K562 (cell line): ENCODE measurements at regions not wholly inside any gene's neighbourhood (a gene's known extent, or its start where the extent isn't known, plus 50 kb on each side); places are given as distances from the start of the nearest gene placed in this dataset.

Source experiments
- ATAC-seq: fragments of 200-7000 bp; cut with Tn5 transposase; 3 replicates; pipeline ENCODE4 v1.9.1; 2020; ENCODE audit warnings: moderate library complexity
- BruUV-seq: library from RNA; stranded (reverse); fragments of 400-500 nt; replicated peaks from 2 replicates; lab custom pipeline; 2021; lab: Mats Ljungman, UMichigan
- CTCF ChIA-PET: fragments of 300-600 bp; formaldehyde crosslinking; extraction: SDS; loops from one replicate; lab custom pipeline; 2021; ENCODE audit warnings: low intra/inter-chr PET ratio; lab: Yijun Ruan, JAX
- POLR2A ChIA-PET: fragments of 300-600, 350-650 bp; sonication (Branson Sonifier 250); formaldehyde crosslinking; extraction: SDS; loops from one replicate; lab custom pipeline; 2021; ENCODE audit warnings: antibody characterized with exemption, inconsistent platforms; lab: Yijun Ruan, JAX
- DNase-seq, 4 experiments: peaks; one replicate each; pipeline versions ENCODE4 v3.0.0 to v3.0.0-alpha.2; 2011 to 2018; ENCODE audit warnings: low spot score in 3 of 4, mixed read lengths in 3 of 4; ENCODE audit errors: extremely low read depth in 1 of 4
- FAIRE-seq: peaks from 2 replicates; lab custom pipeline; 2011; peaks lifted over from hg19 to GRCh38; lab: Jason Lieb, UNC
- H2AFZ ChIP-seq: 2 replicates; pipeline ENCODE4 v1.6.0; 2011; ENCODE audit warnings: low read depth, low read length, control low read depth, inconsistent platforms
- H3K27ac ChIP-seq: fragments of 200-600 bp; 3 replicates; pipeline ENCODE4 v1.8.0; 2011; ENCODE audit warnings: low read depth, mild to moderate bottlenecking, control low read depth, inconsistent platforms, low read length, moderate library complexity, mixed read lengths; ENCODE audit errors: extremely low read depth
- H3K27me3 ChIP-seq, 2 experiments: fragments of 300-600 bp in 1 of 2; 2 replicates in 1 of 2; 3 replicates in 1 of 2; pipeline versions ENCODE4 v1.6.0 to v1.8.0; 2011; ENCODE audit warnings: inconsistent platforms in 2 of 2, low read length in 2 of 2, mild to moderate bottlenecking in 1 of 2, mixed read lengths in 1 of 2, moderate library complexity in 1 of 2; ENCODE audit not compliant: control insufficient read depth in 2 of 2, insufficient read depth in 2 of 2
- H3K36me3 ChIP-seq: fragments of 300-600 bp; 3 replicates; pipeline ENCODE4 v1.8.0; 2011; ENCODE audit warnings: mild to moderate bottlenecking, low read length, inconsistent platforms; ENCODE audit not compliant: control insufficient read depth, insufficient read depth
- H3K4me1 ChIP-seq, 2 experiments: fragments of 200-600 bp in 1 of 2; replicated peaks in 1 of 2; 2 replicates in 1 of 2; 3 replicates in 1 of 2; pipeline versions ENCODE4 v1.5.1 to v1.8.0; 2011; ENCODE audit warnings: inconsistent platforms in 2 of 2, low read length in 2 of 2, mild to moderate bottlenecking in 1 of 2, mixed read lengths in 1 of 2, moderate library complexity in 1 of 2; ENCODE audit not compliant: control insufficient read depth in 2 of 2, insufficient read depth in 2 of 2
- H3K4me2 ChIP-seq: 2 replicates; pipeline ENCODE4 v1.6.1; 2011; ENCODE audit warnings: low read length, control low read depth, inconsistent platforms, mixed read lengths; ENCODE audit not compliant: insufficient read depth
- H3K4me3 ChIP-seq: fragments of 200-600 bp; sonication (generic), shearing (Covaris generic); 2 replicates; pipeline ENCODE4 v1.5.1; 2016; ENCODE audit warnings: control low read depth, inconsistent platforms
- H3K79me2 ChIP-seq: fragments of 200-600 bp; 3 replicates; pipeline ENCODE4 v1.8.0; 2011; ENCODE audit warnings: low read length, inconsistent platforms; ENCODE audit not compliant: control insufficient read depth, insufficient read depth
- H3K9ac ChIP-seq, 2 experiments: 2 replicates each; pipeline versions ENCODE4 v1.6.0 to v1.6.1; 2011; ENCODE audit warnings: low read depth in 2 of 2, low read length in 2 of 2, control low read depth in 1 of 2, inconsistent platforms in 1 of 2, mild to moderate bottlenecking in 1 of 2, mixed read lengths in 1 of 2; ENCODE audit not compliant: insufficient read depth in 1 of 2
- H3K9me1 ChIP-seq: one replicate; pipeline ENCODE4 v1.6.0; 2011; ENCODE audit warnings: inconsistent platforms, mild to moderate bottlenecking, low read length, moderate library complexity; ENCODE audit not compliant: control insufficient read depth, insufficient read depth
- H3K9me3 ChIP-seq: replicated peaks from 2 replicates; pipeline ENCODE4 v1.5.1; 2011; ENCODE audit warnings: low read depth, low read length, inconsistent platforms; ENCODE audit not compliant: control insufficient read depth, insufficient read depth
- H4K20me1 ChIP-seq: replicated peaks from 2 replicates; pipeline ENCODE4 v1.6.1; 2011; ENCODE audit warnings: low read length, inconsistent platforms, mixed read lengths; ENCODE audit not compliant: control insufficient read depth, insufficient read depth
- ATF7 ChIP-seq: fragments of 450-650 bp; IDR thresholded peaks from 2 replicates; pipeline ENCODE4 v1.7.1; 2014; ENCODE audit warnings: mild to moderate bottlenecking, moderate library complexity
- BRF2 ChIP-seq: IDR thresholded peaks from 3 replicates; pipeline ENCODE4 v1.6.1; 2011; ENCODE audit warnings: borderline replicate concordance, mild to moderate bottlenecking; ENCODE audit not compliant: insufficient read length, insufficient read depth
- DNMT1 ChIP-seq: fragments of 450-650 bp; IDR thresholded peaks from 2 replicates; pipeline ENCODE4 v1.6.1; 2016; ENCODE audit warnings: antibody characterized with exemption, mild to moderate bottlenecking
- KDM4B ChIP-seq, 2 experiments: fragments of 450-650 bp in 1 of 2; sonication (generic) in 1 of 2; IDR thresholded peaks; 2 replicates each; pipeline ENCODE4 v1.6.1; 2016 to 2017; ENCODE audit warnings: borderline replicate concordance in 2 of 2, antibody characterized with exemption in 1 of 2, low read depth in 1 of 2, mild to moderate bottlenecking in 1 of 2
- MYC ChIP-seq, 2 experiments: fragments of 250-450 bp in 1 of 2; sonication (Bioruptor Pico) in 1 of 2; IDR thresholded peaks; 2 replicates each; pipeline versions ENCODE4 v1.5.1 to v1.6.1; 2012 to 2021; ENCODE audit warnings: low read depth in 2 of 2, borderline replicate concordance in 1 of 2, improper control_type of control experiment in 1 of 2, low read length in 1 of 2, mild to moderate bottlenecking in 1 of 2, moderate library complexity in 1 of 2
- NR4A1 ChIP-seq, 2 experiments: fragments of 250-450 bp in 1 of 2; fragments of 450-650 bp in 1 of 2; sonication (Bioruptor Pico) in 1 of 2; IDR thresholded peaks; 2 replicates each; pipeline versions ENCODE4 v1.4.0 to v1.6.1; 2016 to 2020; ENCODE audit warnings: mild to moderate bottlenecking in 2 of 2, missing compliant biosample characterization in 1 of 2, missing genetic modification characterization in 1 of 2, moderate library complexity in 1 of 2
- TCF7L2 ChIP-seq: fragments of 150-350 bp; IDR thresholded peaks from 2 replicates; pipeline ENCODE4 v1.6.1; 2016; ENCODE audit warnings: low read depth, mild to moderate bottlenecking, low read length, moderate library complexity
- ZNF444 ChIP-seq: fragments of 250-450 bp; sonication (Bioruptor Pico); IDR thresholded peaks from 2 replicates; pipeline ENCODE4 v1.4.0; 2020; ENCODE audit warnings: mild to moderate bottlenecking, moderate library complexity
- WGBS: fragments of 100-300 bp; shearing (Covaris generic); methylation state at CpG from one replicate; pipeline ENCODE4 v1.1.6; 2016; ENCODE audit warnings: low coverage, mixed read lengths; ENCODE audit not compliant: insufficient coverage; ENCODE audit errors: missing lambda C conversion rate; 5-methylcytosine and 5-hydroxymethylcytosine counted together
- in situ Hi-C: fragments of 300-500 bp; cut with MboI; formaldehyde crosslinking; loops from 4 replicates; pipeline ENCODE4 v1.15.0; 2018; ENCODE audit warnings: inconsistent platforms, mixed read lengths
- intact Hi-C: fragments of 100-400 bp; cut with micrococcal nuclease; formaldehyde crosslinking; loops from 2 replicates; pipeline ENCODE4 v1.14.2; 2022
- TF ChIP-seq, protein P1 (sequence below): fragments of 450-650 bp; formaldehyde crosslinking; IDR thresholded peaks from 2 replicates; pipeline ENCODE4 v1.4.0; 2020; ENCODE audit warnings: mild to moderate bottlenecking, moderate library complexity

DNA sequence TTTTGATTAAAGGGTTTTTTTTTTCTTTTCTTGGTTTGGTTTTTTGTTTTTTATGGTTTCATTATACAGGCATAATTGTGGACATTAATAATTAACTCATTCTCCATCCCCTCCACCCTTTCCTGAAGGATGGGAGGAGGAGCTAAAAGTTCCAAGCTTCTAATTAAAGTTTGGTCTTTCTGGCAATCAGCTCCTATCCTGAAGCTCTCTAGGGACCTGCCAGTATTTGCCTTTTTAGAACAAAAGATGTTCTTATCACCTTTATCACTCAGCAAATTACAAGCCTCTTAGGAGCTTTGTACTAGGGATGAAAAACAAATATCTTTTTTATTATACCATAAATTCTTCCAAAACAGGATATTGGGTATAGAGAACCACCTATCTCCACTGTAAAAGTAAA lies 589.8 kb downstream of the PDHA2 start:
- intact Hi-C loops, result no loop called here
- H3K4me3 ChIP-seq, result no peak overlapping the region
- ATAC-seq (no peak), DNase-seq (no peak), FAIRE-seq (no peak)
- no peak overlapping the region for H3K4me2 ChIP-seq
- no TSS peak for BruUV-seq
- H4K20me1 ChIP-seq, result no peaks in the 10 kb centered on the region
- H3K9me3 ChIP-seq, result no peaks in the 10 kb centered on the region
- no peak overlapping the region for H2AFZ ChIP-seq
- POLR2A ChIA-PET, result interaction anchor here (0.7 kb wide), 1 partner anchor 8 kb away, joined by 3 read pairs; no protein-coding TSS in a partner anchor
- CTCF ChIA-PET, result no interaction called here
- H3K9me1 ChIP-seq, result no peaks in the 10 kb centered on the region
- no peaks in the 10 kb centered on the region for H3K36me3 ChIP-seq
- in situ Hi-C loops, result no loop called here
- no peaks in the 10 kb centered on the region for H3K4me1 ChIP-seq
- no peak overlapping the region for H3K27ac ChIP-seq
- H3K79me2 ChIP-seq, result no peaks in the 10 kb centered on the region
- TF ChIP-seq ZNF444 (CRISPR knock-in tag), result no peak
- no peak overlapping the region for H3K9ac ChIP-seq
- H3K27me3 ChIP-seq, result no peaks in the 10 kb centered on the region

DNA sequence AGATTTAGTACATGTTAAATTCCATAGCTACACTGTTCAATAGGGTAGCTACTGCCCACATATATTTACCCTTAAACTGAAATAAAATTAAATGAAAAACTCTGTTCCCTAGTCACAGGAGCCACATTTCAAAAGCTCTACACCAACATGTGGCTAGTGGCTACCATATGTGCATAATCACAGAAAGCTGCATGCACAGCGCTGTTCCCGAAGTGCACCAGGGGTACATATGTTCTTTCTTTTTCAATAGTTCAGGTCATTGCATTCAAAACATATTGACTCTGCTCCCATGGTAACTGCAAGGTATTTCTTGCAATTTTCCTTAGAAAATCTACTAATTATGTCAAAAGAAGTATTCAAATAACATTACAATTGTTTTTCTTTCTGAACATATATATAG lies 591.2 kb downstream of the PDHA2 start:
- TF ChIP-seq TCF7L2 (no peak), NR4A1 (CRISPR knock-in tag; IDR thresholded peaks at IDR 0.05) (no peak), NR4A1 (tag; IDR thresholded peaks at IDR 0.05) (no peak), MYC (IDR thresholded peaks at IDR 0.05; ENCODE audit: low read depth, low read length) (no peak), MYC (CRISPR knock-in tag; IDR thresholded peaks at IDR 0.05; ENCODE audit: borderline replicate concordance, low read depth) (no peak), ATF7 (no peak), BRF2 (no peak), DNMT1 (no peak), KDM4B (IDR thresholded peaks at IDR 0.05; ENCODE audit: borderline replicate concordance in 2 of 2, low read depth in 1 of 2) (no peak)
- TF ChIP-seq, protein P1, sequence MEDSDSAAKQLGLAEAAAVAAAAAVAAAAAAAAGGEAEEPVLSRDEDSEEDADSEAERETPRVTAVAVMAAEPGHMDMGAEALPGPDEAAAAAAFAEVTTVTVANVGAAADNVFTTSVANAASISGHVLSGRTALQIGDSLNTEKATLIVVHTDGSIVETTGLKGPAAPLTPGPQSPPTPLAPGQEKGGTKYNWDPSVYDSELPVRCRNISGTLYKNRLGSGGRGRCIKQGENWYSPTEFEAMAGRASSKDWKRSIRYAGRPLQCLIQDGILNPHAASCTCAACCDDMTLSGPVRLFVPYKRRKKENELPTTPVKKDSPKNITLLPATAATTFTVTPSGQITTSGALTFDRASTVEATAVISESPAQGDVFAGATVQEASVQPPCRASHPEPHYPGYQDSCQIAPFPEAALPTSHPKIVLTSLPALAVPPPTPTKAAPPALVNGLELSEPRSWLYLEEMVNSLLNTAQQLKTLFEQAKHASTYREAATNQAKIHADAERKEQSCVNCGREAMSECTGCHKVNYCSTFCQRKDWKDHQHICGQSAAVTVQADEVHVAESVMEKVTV (CRISPR knock-in tag), result no peak
- Histone ChIP-seq H3K79me2 (no peaks in the 10 kb centered on the region), H4K20me1 (no peaks in the 10 kb centered on the region), H3K4me2 (no peak overlapping the region), H3K27me3 (no peaks in the 10 kb centered on the region), H3K9me1 (no peaks in the 10 kb centered on the region), H2AFZ (no peak overlapping the region), H3K36me3 (no peaks in the 10 kb centered on the region), H3K9ac (no peak overlapping the region), H3K9me3 (no peaks in the 10 kb centered on the region), H3K4me1 (no peaks in the 10 kb centered on the region), H3K27ac (no peak overlapping the region), H3K4me3 (no peak overlapping the region)
- ChIA-PET CTCF (no interaction called here), POLR2A (no interaction called here)
- no TSS peak for BruUV-seq
- ATAC-seq (no peak), FAIRE-seq (no peak), DNase-seq (no peak)
- in situ Hi-C loops, result no loop called here
- intact Hi-C loops, result no loop called here
- 12% methylated on average over 2 of the region's 2 CpGs for WGBS
